NCI-H128 (cell line): ENCODE measurements at regions not wholly inside any gene's neighbourhood (a gene's known extent, or its start where the extent isn't known, plus 50 kb on each side); places are given as distances from the start of the nearest gene placed in this dataset.

Source experiments
- DNase-seq: peaks from one replicate; lab custom pipeline; 2025; ENCODE audit not compliant: unreplicated experiment; lab: John Stamatoyannopoulos, UW

DNA sequence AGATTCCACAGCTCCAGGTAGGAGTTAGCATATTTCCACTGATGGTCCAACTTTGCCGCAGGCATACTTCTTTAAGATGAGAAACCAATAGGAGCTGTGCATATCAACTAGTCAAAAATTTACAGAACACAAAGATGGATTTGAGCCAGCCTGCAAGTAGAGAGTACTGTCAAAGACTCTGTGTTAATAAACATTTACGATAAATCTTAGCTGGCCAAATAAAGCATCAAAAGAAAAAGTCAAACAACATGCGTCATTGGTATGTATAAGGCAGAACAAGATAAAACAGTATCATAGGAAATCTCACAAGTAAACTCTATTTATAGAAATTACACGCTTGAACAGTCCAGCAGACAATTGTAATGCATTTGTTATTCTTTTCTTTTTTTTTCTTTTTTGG is 907.4 kb upstream of the AGA start:
- no peak for DNase-seq

DNA sequence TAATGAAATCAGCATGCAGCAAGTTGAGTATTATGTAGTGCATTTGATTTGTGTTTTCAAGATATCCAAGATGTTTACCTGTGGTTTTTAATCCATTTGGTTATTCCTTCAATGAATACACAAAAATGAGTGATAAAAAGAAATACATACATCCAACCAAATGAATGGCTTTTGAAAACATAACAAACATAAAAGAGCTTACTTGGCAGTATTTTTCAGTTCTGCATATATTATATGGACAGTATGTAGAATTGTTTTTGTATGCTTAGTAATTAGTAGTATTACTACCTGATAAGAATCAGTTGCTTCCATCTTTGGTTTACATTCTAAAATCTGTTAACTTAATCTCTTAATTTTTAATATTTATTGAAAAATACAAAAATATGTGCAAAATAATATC is 908.9 kb upstream of the AGA start:
- DNase-seq: no peak

DNA sequence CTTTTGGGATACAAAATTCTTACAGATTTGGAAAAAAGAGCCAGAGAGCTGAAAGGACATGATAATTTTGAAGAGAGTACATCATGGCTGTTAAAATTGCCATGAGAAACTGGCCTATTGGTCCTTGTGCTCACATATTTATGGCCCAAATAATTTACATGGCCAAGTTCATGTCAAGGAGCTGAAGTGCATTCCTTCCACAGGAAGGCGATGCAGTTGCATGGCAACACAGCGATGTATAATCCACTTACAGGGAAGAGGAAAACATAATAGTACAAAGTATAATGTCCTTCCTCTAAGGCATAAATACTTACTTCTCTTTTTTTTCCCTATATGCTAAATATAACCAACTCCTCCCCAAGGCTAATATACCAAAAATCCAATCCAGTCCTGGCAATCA is 914.5 kb upstream of the AGA start:
- DNase-seq: no peak

DNA sequence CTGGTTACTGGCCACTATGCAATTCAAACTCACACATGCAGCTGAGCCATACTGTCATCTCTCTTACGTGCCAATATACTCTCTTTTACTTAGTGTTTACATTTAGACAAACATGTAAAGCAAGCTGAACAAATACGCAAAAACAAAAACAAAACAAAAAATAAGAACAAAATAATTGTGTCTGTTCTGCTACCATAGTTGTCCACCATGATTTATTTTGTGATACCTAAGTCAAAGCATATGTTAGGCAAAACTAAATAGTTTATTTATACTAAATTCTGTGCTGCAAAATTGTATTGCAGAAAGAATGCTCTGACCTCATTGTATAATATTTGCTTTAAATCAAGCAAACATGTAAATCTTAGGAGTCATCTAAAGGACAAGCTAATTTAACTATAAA is 943.2 kb upstream of the AGA start:
- DNase-seq: no peak

DNA sequence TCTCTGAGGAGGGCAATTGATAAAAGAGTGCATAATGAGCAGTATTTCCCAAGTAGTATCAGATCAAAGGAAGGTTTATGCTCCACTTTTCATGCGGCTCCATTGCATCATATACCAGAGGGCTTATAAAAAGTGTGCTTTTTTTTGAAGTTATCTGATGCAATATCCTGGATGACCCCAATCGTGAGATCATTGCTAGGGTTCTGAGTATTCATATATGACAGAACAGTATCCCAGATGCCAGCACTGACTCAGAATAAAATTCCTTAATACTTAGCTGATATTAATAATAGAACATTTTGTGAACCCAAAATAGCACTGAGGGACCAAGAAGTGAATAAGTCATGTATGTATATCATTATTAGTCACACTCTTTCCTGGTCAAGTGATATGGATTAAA is 945.5 kb upstream of the AGA start:
- DNase-seq: no peak

DNA sequence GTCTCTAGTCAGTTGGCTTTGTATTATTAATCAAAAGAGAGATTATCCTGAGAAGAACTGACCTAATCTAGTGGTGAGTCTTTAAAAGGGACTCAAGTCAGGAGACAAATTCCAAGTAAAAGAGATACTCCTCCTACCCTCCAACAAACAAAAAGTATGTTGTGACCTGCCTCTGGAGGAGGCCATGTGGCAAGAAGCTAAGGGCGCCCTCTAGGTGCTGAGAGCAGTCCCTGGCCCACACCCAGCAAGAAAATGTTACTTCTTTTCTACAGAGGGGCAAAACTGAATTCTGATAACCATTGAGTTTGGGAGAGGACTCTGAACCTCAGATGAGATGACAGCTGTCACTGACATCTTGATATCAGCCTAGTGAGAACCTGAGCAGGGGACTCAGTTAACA is 953.6 kb upstream of the AGA start:
- no peak for DNase-seq

DNA sequence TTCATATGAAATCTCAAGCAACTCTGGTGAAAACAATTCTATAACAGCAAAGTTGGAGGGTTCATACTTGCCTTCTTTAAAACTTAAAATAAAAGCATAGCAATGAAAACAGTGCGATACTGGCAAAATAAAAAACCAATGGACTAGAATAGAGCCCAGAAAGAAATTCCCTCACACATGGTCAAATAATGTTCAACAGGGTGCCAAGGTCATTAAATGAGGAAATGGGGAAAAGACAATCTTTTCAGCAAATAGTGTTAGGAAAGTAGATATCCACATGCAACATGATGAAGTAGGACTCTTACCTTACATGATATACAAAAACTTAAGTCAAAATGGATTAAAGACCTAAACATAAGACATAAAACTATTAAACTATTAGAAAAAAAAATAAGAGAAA is 970.2 kb upstream of the AGA start:
- DNase-seq: no peak

DNA sequence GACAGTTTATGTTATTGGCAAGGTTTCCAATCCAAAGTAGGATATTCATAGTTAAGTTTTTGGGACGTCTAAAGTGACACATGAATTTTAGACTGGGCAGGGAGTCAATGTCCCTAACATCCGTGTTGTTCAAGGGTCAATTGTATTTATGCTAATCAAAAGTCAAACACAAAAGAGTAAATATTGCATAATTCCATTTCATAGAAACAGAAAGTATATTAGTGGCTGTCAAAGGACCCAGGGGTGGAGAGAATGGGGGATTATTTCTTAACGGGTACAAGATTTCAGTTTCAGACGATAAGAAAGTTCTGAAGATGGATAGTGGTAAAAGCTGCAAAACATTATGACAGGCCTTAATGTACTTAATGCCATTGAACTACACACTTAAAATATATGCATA is 971.8 kb upstream of the AGA start:
- DNase-seq: no peak

DNA sequence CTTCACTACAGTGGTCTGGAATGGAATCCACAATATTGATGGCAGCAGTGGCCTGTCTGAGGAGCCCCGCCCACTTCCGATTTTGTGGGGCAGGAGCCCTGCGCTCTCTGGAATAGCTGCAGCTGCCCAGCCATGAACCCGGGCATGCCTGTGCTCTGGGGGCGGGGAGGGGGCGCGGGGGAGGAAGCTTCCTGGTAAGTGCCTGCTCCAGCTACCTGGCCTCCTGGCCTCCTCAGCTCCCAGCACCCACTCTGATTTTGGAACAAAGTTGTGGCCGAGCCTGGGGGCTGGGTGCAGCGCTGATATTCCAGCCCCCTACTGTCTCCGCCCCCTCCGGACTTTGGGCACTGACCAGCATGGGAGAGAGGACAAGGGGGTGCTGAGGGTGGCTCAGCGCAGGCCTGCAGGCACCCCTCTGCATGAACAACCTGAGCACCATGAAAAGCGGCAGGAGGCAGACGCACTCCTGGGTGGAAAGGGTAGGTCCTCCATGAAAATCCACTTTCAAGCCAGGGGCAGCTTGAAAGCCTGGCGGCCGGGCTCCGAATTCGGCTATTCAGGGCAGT is 972.7 kb upstream of the AGA start:
- no peak for DNase-seq

DNA sequence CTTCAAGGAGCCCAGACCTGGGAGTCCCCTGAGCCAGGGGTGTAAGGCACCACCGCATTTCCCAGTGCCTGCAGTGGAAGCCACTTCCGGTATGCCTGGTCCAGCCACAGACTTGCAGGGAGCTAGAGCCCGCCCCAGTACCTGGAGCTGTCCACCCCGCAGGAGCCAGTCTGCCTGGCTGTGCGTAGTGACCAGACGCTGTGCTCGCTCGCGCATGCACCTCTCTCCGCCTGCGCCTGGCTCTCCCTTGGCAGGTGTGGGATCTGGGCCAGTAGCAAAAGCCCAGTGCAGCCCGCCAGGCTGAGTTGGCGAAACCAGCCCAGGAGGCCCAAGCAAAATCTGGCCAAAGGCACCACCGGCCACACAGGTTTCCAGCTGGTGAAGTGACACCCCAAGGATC is 973.7 kb upstream of the AGA start:
- DNase-seq: no peak

DNA sequence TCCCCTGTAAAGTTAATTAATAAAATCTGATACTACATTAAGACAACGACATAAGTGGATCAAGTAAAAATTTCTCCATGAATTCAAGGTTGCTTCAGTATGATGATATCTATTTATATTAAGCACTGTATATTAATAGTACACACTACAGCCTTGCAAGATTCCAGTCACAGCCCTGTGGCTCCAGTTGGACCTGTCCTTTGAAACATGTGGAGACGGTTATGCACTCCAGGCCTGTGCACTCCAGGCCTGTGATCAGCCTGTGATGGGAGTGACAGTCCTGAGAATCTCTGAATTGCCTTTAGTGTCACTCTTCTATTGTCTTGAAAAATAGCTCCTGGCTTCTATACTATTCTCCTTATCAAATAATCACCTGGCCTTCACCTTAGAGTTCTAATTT is 981.1 kb upstream of the AGA start:
- no peak for DNase-seq

DNA sequence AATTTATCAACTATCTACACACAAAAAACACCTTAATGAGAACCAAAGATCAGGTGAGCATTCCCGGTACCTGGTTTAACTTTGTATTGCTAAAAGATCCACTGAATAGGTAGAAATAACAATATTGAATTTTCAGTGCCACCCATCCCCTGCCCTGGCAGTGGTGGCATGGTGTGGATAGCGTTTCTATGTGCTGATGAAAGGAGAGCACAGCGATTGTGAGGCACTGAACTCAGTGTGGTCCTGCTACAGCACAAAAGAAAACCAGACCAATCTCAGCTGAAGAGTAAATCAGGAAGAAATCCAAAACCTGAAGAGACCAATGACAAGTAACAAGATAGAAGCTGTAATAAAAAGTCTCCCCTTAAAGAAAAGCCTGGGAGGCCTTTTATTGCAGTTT is 984.6 kb upstream of the AGA start:
- DNase-seq: no peak

DNA sequence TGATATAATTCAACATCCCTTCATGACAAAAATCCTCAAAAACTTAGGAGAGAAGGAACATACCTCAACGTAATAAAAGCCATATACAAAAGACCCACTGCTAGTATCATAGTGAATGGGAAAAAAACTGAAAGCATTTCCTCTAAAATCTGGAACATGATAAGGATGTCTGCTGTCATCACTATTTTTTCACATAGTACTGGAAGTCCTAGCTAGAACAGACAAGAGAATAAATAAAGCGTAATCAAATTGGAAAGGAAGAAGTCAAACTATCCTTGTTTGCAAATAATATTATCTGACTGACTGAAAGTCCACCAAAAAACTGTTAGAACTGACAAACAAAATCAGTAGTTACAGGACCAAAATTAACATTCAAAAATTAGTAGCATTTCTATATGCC is 985.4 kb upstream of the AGA start:
- no peak for DNase-seq

DNA sequence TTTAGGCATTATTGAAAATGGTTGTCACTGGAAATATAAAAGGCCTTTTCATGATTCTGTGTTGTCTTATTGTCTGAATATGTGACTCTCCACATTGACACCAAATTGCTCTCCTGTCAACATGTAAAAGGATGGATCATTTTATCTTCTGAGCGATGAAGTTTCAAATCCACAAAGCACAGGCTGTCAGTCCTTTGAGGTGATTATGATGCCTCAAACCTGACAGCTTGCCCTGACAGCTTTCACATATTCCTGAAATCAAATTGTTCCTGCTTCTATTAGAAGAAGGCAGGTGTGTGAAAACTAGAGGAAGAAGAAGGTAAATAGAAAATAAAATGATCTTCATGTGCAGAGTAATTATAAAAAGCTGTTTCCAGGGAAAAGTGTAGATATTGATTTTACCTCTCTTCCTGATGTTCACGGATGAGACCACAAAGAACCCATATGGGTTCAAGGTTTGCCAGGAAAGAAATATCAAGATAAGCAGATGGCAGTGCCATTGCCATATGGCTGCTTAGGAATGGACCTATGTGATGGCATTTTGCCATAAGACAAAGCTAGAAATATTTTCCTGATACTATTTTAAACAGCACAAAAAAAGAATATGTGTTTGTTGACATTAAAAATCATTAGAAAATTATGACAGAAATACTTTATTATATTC is 1006.3 kb upstream of the AGA start:
- DNase-seq: no peak

DNA sequence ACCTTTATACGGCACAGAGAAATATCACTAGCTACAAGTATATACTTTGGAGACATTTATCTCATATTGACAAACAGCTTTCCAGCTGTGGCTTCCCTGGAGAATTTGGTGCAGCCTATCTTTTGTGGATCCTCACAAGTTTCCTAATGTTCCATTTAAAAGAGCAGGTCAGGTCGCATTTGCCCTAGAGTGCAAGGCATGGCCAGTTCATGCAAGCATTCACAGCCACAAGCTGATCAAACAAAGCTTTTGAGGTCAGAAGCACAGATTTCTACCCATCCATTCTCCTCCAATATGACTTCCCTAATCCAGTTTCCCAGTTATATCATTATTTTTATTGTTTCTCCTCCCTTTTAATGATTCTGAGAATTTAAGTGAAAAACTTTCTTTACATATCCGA is 1008.4 kb upstream of the AGA start:
- no peak for DNase-seq

DNA sequence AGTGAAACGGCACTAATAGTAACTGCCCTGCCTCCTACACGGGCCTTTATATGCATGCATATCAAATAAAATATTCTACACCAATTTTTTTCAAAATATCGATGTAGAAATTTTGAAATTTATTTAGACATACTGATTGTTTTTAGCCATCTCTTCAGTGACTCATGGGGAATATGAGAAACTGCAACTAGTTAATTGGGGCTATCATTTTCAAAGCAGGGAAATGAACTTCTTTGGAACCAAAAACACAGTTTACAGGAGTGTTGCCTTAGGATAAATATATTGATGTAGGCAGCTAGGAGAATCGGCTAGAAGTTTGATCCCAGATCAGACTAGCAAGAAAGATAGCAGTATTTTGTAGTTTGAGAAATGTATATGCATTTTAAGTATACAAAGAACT is 1010.8 kb upstream of the AGA start:
- DNase-seq: no peak

DNA sequence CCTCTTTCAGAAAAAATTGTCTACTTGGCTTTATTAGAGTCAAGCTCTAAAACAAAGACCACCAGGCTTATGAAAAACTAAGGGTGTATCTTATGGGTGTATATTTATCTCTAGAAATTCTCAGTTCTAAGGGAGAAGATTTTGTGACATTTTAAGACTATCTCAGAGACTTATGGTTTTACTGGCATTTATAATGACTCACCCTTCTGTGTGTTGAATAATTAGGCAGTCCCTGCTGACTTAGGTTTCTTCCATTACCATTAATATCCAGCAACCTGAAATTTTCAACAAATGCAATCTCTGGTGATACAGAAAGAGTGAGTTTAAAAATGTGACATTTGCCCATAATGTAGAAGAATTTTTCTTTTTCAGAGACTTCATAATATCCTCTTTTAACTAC is 1015.0 kb upstream of the AGA start:
- DNase-seq: no peak

DNA sequence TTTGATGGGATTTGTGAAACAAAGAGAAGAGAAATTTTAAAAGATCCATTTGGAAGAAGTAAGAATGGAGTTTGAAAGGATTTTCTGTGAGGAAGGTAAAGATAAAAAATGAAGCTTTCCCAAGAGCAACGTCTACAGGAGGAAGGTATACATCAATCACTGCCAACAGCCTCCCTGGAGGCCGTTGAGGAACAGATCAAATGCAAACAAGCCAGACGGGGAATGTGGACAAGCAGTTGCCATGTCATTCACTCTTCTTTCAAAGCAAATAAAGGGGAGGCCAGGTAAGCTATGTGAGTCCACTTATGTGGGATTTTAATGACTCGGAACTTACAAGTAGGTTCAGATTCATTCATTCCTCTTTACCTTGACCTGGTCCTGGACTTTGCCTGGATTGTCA is 1020.5 kb upstream of the AGA start:
- DNase-seq: no peak

DNA sequence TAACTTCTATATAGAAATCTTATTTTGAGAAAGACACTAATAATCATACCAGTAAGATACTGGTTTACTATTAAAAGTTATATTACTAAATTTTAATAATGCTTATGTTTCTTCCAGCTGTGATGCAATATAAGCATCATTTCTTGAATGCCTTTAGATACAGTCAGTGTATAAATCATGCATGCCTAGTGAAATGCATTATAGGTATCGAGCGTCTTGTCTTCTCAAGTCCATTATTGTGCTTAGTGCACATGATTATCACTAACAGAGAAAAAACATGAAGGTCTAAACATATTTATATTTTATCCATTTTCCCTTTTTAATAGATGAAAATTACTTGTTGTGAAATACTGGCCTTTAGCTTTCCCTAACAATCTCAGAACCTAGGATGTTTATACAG is 1021.5 kb upstream of the AGA start:
- no peak for DNase-seq

DNA sequence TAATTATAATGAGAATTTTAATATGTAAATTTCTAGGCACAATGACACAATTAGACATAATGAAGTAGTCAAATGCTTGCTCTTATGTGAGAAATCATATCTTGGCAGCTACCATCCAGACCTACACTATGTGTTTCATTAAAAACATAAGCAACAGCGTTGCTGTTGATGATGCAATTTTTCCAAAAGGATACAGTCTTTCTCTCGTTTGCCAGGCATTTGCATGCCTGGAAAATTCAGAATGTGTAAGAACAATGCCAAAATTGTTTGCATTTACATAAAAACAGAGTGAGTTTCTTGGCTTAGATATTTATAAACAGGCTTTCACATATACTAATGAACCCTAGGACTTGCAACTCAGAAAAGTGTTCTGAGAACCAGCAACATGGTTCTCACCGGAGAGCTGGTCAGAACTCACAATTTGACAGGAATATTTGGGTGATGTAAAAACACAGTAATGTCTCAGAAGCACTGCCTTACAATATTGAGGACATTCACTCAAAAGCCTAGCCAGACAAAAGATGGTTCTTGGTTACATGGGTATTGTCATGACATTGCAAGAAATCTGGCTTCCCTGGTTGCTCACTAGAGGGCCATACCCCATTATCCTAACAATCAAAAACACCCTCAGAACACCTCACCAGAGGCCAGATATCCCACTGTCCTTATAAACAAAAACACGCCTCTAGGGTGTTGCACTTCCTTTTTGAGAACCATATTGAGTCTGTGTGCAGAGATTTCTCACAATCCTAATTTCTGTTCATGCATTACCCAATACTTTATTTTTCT is 1029.0 kb upstream of the AGA start:
- no peak for DNase-seq

DNA sequence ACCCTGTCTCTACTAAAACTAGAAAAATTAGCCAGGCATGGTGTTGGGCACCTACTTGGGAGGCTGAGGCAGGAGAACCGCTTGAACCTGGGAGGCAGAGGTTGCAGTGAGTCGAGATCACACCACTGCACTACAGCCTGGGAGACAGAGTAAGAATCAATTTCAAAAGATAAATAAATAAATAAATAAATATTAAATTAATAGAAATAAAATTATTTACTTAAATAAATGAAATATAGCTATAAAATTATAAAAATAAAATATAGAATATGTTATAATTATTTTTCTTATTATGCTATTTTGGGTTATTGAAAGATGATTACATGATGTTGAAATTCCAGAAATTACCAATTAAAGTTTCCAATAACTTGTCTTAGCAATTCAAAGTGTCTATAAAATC is 1029.8 kb upstream of the AGA start:
- DNase-seq: no peak

DNA sequence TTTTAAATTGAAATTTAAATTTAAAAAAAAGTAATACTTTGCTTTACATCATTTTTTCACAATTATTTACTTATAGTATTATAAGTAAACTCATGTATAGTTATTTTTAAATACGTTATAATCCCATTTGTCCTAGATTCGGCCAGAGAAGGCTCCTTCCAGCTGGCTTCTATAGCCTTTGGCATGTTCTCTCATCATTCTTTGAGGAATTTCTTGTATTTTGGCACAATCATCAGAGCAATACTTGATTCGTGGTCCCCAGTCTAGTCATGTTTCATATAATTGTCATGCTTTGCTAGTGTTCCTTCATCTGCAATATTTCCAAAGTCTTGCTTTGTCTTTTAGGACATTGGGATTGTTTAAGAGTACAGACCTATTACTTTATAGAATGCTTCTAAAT is 1037.9 kb upstream of the AGA start:
- no peak for DNase-seq

DNA sequence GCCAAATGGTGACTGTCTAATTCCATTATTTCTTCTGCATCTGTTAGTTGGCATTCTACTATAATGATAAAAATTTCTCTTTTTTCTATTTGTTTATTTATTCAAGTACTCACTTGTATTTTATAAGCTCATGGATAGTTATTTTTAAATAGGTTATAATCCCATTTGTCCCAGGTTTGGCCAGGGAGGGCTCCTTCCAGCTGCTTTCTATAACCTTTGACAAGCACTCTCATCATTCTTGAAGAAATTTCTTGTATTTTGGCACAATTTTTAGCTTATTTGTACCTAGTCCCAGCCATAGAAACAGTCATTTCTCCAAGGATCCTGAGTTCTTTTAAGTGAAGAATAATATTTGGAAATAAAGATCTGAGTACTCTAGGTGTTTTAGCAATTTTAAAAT is 1038.6 kb upstream of the AGA start:
- no peak for DNase-seq
